ENCODE measurements at regions not wholly inside any gene's neighbourhood (a gene's known extent, or its start where the extent isn't known, plus 50 kb on each side); places are given as distances from the start of the nearest gene placed in this dataset.

DNA sequence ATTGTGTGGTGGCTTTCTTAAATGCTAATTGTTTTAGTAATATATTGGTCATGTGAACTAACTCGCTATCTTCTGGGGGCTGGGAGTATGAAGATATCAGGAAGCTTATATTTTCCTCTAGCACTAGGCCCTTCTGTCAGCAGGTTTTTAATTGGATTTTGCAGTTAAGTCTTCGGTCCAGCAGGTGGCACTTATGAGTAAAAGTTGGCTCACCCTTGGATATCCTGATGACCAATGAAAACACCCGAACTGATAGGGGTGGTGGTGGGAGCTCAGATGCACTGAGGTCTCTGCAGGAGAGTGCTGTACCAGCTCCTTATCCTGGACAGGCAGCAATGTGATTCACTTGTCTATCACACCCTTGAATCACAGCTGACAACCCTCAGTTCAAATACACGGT is 1365.8 kb upstream of the DIAPH2 start:
- intact Hi-C loops (cut with DNase I) = no loop called here
- WGBS, 4 donors = 33 to 85% (median 49%) methylated on average over 2 to 4 of the region's 4 CpGs
- H3K4me1 ChIP-seq (replicated peaks in 1 of 2) = no peaks in the 10 kb centered on the region
- no peaks in the 10 kb centered on the region for H3K36me3 ChIP-seq (replicated peaks in 1 of 2)
- TF ChIP-seq, protein P1, sequence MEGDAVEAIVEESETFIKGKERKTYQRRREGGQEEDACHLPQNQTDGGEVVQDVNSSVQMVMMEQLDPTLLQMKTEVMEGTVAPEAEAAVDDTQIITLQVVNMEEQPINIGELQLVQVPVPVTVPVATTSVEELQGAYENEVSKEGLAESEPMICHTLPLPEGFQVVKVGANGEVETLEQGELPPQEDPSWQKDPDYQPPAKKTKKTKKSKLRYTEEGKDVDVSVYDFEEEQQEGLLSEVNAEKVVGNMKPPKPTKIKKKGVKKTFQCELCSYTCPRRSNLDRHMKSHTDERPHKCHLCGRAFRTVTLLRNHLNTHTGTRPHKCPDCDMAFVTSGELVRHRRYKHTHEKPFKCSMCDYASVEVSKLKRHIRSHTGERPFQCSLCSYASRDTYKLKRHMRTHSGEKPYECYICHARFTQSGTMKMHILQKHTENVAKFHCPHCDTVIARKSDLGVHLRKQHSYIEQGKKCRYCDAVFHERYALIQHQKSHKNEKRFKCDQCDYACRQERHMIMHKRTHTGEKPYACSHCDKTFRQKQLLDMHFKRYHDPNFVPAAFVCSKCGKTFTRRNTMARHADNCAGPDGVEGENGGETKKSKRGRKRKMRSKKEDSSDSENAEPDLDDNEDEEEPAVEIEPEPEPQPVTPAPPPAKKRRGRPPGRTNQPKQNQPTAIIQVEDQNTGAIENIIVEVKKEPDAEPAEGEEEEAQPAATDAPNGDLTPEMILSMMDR (IDR thresholded peaks at IDR 0.05) = peak in 2 of 6 experiments; percentile 7 to 34
- no peak for TF ChIP-seq POLR2A (IDR thresholded peaks at IDR 0.05)
- no peak overlapping the region for H3K4me3 ChIP-seq
- no peak for DNase-seq
- H3K9me3 ChIP-seq (replicated peaks in 1 of 3) = no peaks in the 10 kb centered on the region
- peaks cover 29% of the 10 kb centered on the region for H3K27me3 ChIP-seq
- no peak overlapping the region for H3K27ac ChIP-seq

DNA sequence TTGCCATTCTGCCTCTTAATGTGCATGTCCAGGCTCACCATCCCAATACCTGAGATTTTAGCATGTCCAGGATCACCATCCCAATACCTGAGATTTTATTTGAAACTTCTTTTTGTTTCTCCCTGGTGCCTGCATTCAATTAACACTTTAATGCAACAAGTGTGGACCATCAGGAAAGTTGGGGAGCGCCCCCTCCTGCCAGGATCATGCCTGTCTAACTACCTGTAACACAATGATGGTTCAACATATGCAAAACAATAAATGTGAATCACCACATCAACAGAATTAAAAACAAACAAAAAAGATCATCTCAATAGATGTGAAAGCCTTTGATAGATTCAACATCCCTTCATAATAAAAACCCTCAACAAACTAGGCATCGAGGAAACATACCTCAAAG is 1359.5 kb upstream of the DIAPH2 start:
- H3K4me3 ChIP-seq = no peak overlapping the region
- TF ChIP-seq POLR2A (IDR thresholded peaks at IDR 0.05) = no peak
- TF ChIP-seq, protein P1 (IDR thresholded peaks at IDR 0.05) = no peak
- intact Hi-C loops (cut with DNase I) = no loop called here
- no peak overlapping the region for H3K27ac ChIP-seq
- WGBS, 4 donors = 45 to 59% (median 52%) methylated on average over 2 of the region's 2 CpGs
- H3K9me3 ChIP-seq (replicated peaks in 1 of 3) = no peaks in the 10 kb centered on the region
- H3K36me3 ChIP-seq (replicated peaks in 1 of 2) = no peaks in the 10 kb centered on the region
- DNase-seq = no peak
- H3K27me3 ChIP-seq = peaks cover 11% of the 10 kb centered on the region
- H3K4me1 ChIP-seq (replicated peaks in 1 of 2) = no peaks in the 10 kb centered on the region

DNA sequence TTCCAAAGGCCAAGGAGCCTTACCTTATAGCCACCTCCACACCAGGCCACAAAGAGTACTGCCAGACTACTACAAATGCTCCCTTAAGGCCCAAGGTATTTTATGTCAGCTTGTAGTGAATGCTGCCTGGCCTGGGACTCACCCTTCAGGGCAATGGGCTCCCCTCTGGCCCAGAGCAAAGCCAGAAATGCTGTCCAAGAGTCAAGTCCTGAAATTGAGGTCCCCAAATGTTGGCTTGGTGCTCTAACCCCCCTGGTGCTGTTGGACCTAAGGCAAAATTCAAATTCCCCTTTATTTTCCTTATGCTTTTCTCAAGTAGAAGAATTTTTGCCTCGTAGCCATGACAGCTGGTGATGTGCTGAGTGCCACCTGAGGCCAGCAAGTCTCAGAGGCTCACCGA is 1354.3 kb upstream of the DIAPH2 start:
- no peaks in the 10 kb centered on the region for H3K9me3 ChIP-seq (replicated peaks in 1 of 3)
- TF ChIP-seq, protein P1 (IDR thresholded peaks at IDR 0.05) = no peak
- no peak for TF ChIP-seq POLR2A (IDR thresholded peaks at IDR 0.05)
- peaks cover 19% of the 10 kb centered on the region for H3K27me3 ChIP-seq
- no peaks in the 10 kb centered on the region for H3K4me1 ChIP-seq (replicated peaks in 1 of 2)
- 59 to 79% (median 76%) methylated on average over 1 to 2 of the region's 2 CpGs for WGBS, 4 donors
- no peak overlapping the region for H3K4me3 ChIP-seq
- H3K36me3 ChIP-seq (replicated peaks in 1 of 2) = no peaks in the 10 kb centered on the region
- intact Hi-C loops (cut with DNase I) = no loop called here
- no peak for DNase-seq
- H3K27ac ChIP-seq = no peak overlapping the region

DNA sequence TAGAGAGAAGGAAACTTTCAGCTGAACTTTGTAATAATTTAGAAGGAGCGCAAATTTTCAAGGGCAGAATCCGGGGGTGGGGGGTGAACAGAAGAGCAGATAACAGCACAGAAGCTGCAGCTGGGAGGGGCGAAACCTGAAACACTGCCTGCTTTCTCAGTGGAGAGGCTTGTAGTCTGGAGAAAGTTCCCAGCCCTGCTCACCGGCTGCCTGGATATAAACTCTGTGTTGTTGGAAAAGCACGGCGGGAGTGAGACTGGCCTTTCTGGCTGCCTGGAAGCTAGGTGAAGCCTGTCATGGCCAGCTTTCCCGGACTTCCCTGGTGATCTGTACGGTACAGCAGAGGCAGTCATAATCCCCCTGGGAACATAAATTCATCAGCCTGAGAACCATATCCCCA is 1352.1 kb upstream of the DIAPH2 start:
- H3K4me1 ChIP-seq (replicated peaks in 1 of 2) = no peaks in the 10 kb centered on the region
- no peaks in the 10 kb centered on the region for H3K36me3 ChIP-seq (replicated peaks in 1 of 2)
- no peak for DNase-seq
- 19 to 67% (median 31%) methylated on average over 6 to 8 of the region's 8 CpGs for WGBS, 4 donors
- no peaks in the 10 kb centered on the region for H3K9me3 ChIP-seq (replicated peaks in 1 of 3)
- peaks cover 19% of the 10 kb centered on the region for H3K27me3 ChIP-seq
- no peak overlapping the region for H3K27ac ChIP-seq
- H3K4me3 ChIP-seq = no peak overlapping the region
- intact Hi-C loops (cut with DNase I) = no loop called here
- no peak for TF ChIP-seq POLR2A (IDR thresholded peaks at IDR 0.05)
- TF ChIP-seq, protein P1 (IDR thresholded peaks at IDR 0.05) = no peak

Data from adrenal gland (tissue), 9 donors.